HEK293 (cell line): ENCODE measurements at regions not wholly inside any gene's neighbourhood (a gene's known extent, or its start where the extent isn't known, plus 50 kb on each side); places are given as distances from the start of the nearest gene placed in this dataset.

Experiments
- CTCF ChIA-PET: fragments of 350-600 bp; formaldehyde crosslinking; extraction: SDS; loops from one replicate; lab custom pipeline; 2021; ENCODE audit warnings: antibody characterized with exemption; lab: Yijun Ruan, JAX
- POLR2A ChIA-PET: fragments of 300-600 bp; formaldehyde crosslinking; extraction: SDS; loops from one replicate; lab custom pipeline; 2020; ENCODE audit warnings: antibody characterized with exemption, inconsistent platforms; lab: Yijun Ruan, JAX
- H3K27ac ChIP-seq: fragments of 200-500 bp; sonication (Bioruptor generic); 2 replicates; pipeline ENCODE4 v1.5.1; 2014; ENCODE audit warnings: low read depth, low read length, control low read depth, inconsistent platforms; ENCODE audit errors: extremely low read depth
- H3K36me3 ChIP-seq, 2 experiments: fragments of 200-500 bp in 1 of 2; sonication (Bioruptor generic) in 1 of 2; 1 replicate in 1 of 2; 2 replicates in 1 of 2; pipeline ENCODE4 v1.5.1; 2014 to 2017; ENCODE audit warnings: inconsistent platforms in 2 of 2, low read length in 2 of 2; ENCODE audit not compliant: control insufficient read depth in 2 of 2, insufficient read depth in 1 of 2
- H3K4me1 ChIP-seq: fragments of 200-500 bp; sonication (Bioruptor generic); 2 replicates; pipeline ENCODE4 v1.5.1; 2014; ENCODE audit warnings: mild to moderate bottlenecking, low read length, inconsistent platforms; ENCODE audit not compliant: control insufficient read depth, insufficient read depth
- H3K4me3 ChIP-seq: 2 replicates; pipeline ENCODE4 v1.5.1; 2011; ENCODE audit warnings: low read depth, mild to moderate bottlenecking, control low read depth, low read length, moderate library complexity
- H3K9me3 ChIP-seq: fragments of 200-500 bp; sonication (Bioruptor generic); 2 replicates; pipeline ENCODE4 v1.5.1; 2014; ENCODE audit warnings: low read depth, low read length, inconsistent platforms; ENCODE audit not compliant: control insufficient read depth, insufficient read depth
- GFI1B ChIP-seq: fragments of 450-650 bp; formaldehyde crosslinking; IDR thresholded peaks from 2 replicates; pipeline ENCODE4 v1.5.1; 2016; ENCODE audit warnings: missing biosample characterization, missing genetic modification characterization
- HOXC10 ChIP-seq: sonication (generic); formaldehyde crosslinking; IDR thresholded peaks from 2 replicates; pipeline ENCODE4 v1.8.1; 2023; ENCODE audit warnings: mild to moderate bottlenecking, missing genetic modification reagents
- YY1 ChIP-seq: fragments of 450-650 bp; formaldehyde crosslinking; IDR thresholded peaks from 2 replicates; pipeline ENCODE4 v1.5.1; 2018; ENCODE audit warnings: missing biosample characterization, missing genetic modification characterization
- ZBTB11 ChIP-seq: fragments of 450-650 bp; formaldehyde crosslinking; conservative IDR thresholded peaks from 2 replicates; pipeline ENCODE4 v1.5.1; 2016; ENCODE audit warnings: low read depth, missing biosample characterization, missing genetic modification characterization
- ZBTB20 ChIP-seq: fragments of 450-650 bp; formaldehyde crosslinking; IDR thresholded peaks from 2 replicates; pipeline ENCODE4 v1.5.1; 2016; ENCODE audit warnings: missing biosample characterization, missing genetic modification characterization
- ZBTB21 ChIP-seq: fragments of 450-650 bp; formaldehyde crosslinking; IDR thresholded peaks from 2 replicates; pipeline ENCODE4 v1.5.1; 2017; ENCODE audit warnings: missing biosample characterization, missing genetic modification characterization
- ZBTB48 ChIP-seq: fragments of 450-650 bp; formaldehyde crosslinking; IDR thresholded peaks from 2 replicates; pipeline ENCODE4 v1.5.1; 2016; ENCODE audit warnings: missing biosample characterization, missing genetic modification characterization
- ZNF121 ChIP-seq: fragments of 450-650 bp; formaldehyde crosslinking; IDR thresholded peaks from 2 replicates; pipeline ENCODE4 v1.5.1; 2016; ENCODE audit warnings: missing biosample characterization, missing genetic modification characterization
- ZNF132 ChIP-seq: fragments of 450-650 bp; formaldehyde crosslinking; IDR thresholded peaks from 2 replicates; pipeline ENCODE4 v1.5.1; 2017; ENCODE audit warnings: missing biosample characterization, missing genetic modification characterization, borderline replicate concordance
- ZNF133 ChIP-seq: fragments of 450-650 bp; formaldehyde crosslinking; IDR thresholded peaks from 2 replicates; pipeline ENCODE4 v1.5.1; 2016; ENCODE audit warnings: missing biosample characterization, missing genetic modification characterization
- ZNF148 ChIP-seq: fragments of 450-650 bp; formaldehyde crosslinking; IDR thresholded peaks from 2 replicates; pipeline ENCODE4 v1.5.0; 2017; ENCODE audit warnings: missing biosample characterization, missing genetic modification characterization, borderline replicate concordance
- ZNF214 ChIP-seq: fragments of 450-650 bp; formaldehyde crosslinking; IDR thresholded peaks from 2 replicates; pipeline ENCODE4 v1.5.1; 2017; ENCODE audit warnings: missing biosample characterization, mild to moderate bottlenecking, missing genetic modification characterization, borderline replicate concordance
- ZNF239 ChIP-seq: fragments of 450-650 bp; formaldehyde crosslinking; IDR thresholded peaks from 2 replicates; pipeline ENCODE4 v1.5.1; 2016; ENCODE audit warnings: missing biosample characterization, missing genetic modification characterization
- ZNF350 ChIP-seq: fragments of 450-650 bp; formaldehyde crosslinking; IDR thresholded peaks from 2 replicates; pipeline ENCODE4 v1.5.0; 2017; ENCODE audit warnings: missing biosample characterization, mild to moderate bottlenecking, missing genetic modification characterization
- ZNF366 ChIP-seq: fragments of 450-650 bp; formaldehyde crosslinking; conservative IDR thresholded peaks from 2 replicates; pipeline ENCODE4 v1.5.1; 2016; ENCODE audit warnings: missing biosample characterization, missing genetic modification characterization
- ZNF398 ChIP-seq: fragments of 450-650 bp; formaldehyde crosslinking; IDR thresholded peaks from 2 replicates; pipeline ENCODE4 v1.5.1; 2017; ENCODE audit warnings: missing biosample characterization, missing genetic modification characterization
- ZNF510 ChIP-seq: fragments of 450-650 bp; formaldehyde crosslinking; IDR thresholded peaks from 2 replicates; pipeline ENCODE4 v1.5.1; 2018; ENCODE audit warnings: mild to moderate bottlenecking, missing genetic modification characterization, missing biosample characterization; ENCODE audit not compliant: insufficient replicate concordance
- ZNF645 ChIP-seq: fragments of 450-650 bp; formaldehyde crosslinking; IDR thresholded peaks from 2 replicates; pipeline ENCODE4; 2016; ENCODE audit warnings: missing biosample characterization, missing genetic modification characterization
- ZNF692 ChIP-seq: fragments of 450-650 bp; formaldehyde crosslinking; IDR thresholded peaks from 2 replicates; pipeline ENCODE4 v1.5.1; 2016; ENCODE audit warnings: missing biosample characterization, missing genetic modification characterization
- ZNF701 ChIP-seq: fragments of 450-650 bp; formaldehyde crosslinking; IDR thresholded peaks from 2 replicates; pipeline ENCODE4 v1.5.1; 2016; ENCODE audit warnings: missing biosample characterization, missing genetic modification characterization
- ZNF707 ChIP-seq: fragments of 450-650 bp; formaldehyde crosslinking; IDR thresholded peaks from 2 replicates; pipeline ENCODE4 v1.5.1; 2016; ENCODE audit warnings: missing biosample characterization, missing genetic modification characterization
- ZNF76 ChIP-seq: fragments of 450-650 bp; formaldehyde crosslinking; IDR thresholded peaks from 2 replicates; pipeline ENCODE4; 2016; ENCODE audit warnings: low read depth, missing biosample characterization, missing genetic modification characterization, borderline replicate concordance
- ZNF785 ChIP-seq: fragments of 450-650 bp; formaldehyde crosslinking; IDR thresholded peaks from 2 replicates; pipeline ENCODE4 v1.5.1; 2016; ENCODE audit warnings: missing biosample characterization, missing genetic modification characterization
- ZNF791 ChIP-seq: fragments of 450-650 bp; formaldehyde crosslinking; IDR thresholded peaks from 2 replicates; pipeline ENCODE4 v1.5.1; 2016; ENCODE audit warnings: missing biosample characterization, missing genetic modification characterization
- ZNF837 ChIP-seq: fragments of 450-650 bp; formaldehyde crosslinking; IDR thresholded peaks from 2 replicates; pipeline ENCODE4 v1.5.1; 2016; ENCODE audit warnings: missing biosample characterization, missing genetic modification characterization
- ZXDB ChIP-seq: fragments of 450-650 bp; formaldehyde crosslinking; IDR thresholded peaks from 2 replicates; pipeline ENCODE4 v1.5.1; 2016; ENCODE audit warnings: missing biosample characterization, missing genetic modification characterization

GRCh38 chr1:58256546-58256945 lies 290.0 kb downstream of the OMA1 start:
- no peak for TF ChIP-seq ZNF398 (tag by site-specific recombination)
- no peak for TF ChIP-seq ZNF121
- no peak for TF ChIP-seq ZNF132 (tag by site-specific recombination)
- TF ChIP-seq ZNF692, result no peak
- no peak for TF ChIP-seq ZNF350 (tag by site-specific recombination)
- TF ChIP-seq ZNF76 (tag by site-specific recombination), result no peak
- no peak for TF ChIP-seq ZBTB21 (tag by site-specific recombination)
- no peak for TF ChIP-seq ZNF148 (tag by site-specific recombination)
- TF ChIP-seq ZBTB20 (tag by site-specific recombination), result no peak
- no peak for TF ChIP-seq GFI1B
- TF ChIP-seq ZBTB11 (tag by site-specific recombination), result no peak
- TF ChIP-seq, all 188 proteins: peak for 0
- Histone ChIP-seq H3K36me3 (no peaks in the 10 kb centered on the region), H3K27ac (no peak overlapping the region), H3K4me1 (no peaks in the 10 kb centered on the region), H3K9me3 (no peaks in the 10 kb centered on the region), H3K4me3 (no peak overlapping the region)
- POLR2A ChIA-PET, result no interaction called here
- CTCF ChIA-PET, result no interaction called here

GRCh38 chr1:58256041-58256440 lies 290.5 kb downstream of the OMA1 start:
- H3K9me3 ChIP-seq, result no peaks in the 10 kb centered on the region
- no peak for TF ChIP-seq ZNF707 (tag by site-specific recombination)
- no peak for TF ChIP-seq ZNF785
- TF ChIP-seq ZBTB48 (tag by site-specific recombination), result no peak
- no peak for TF ChIP-seq ZNF133 (tag by site-specific recombination)
- no peak for TF ChIP-seq ZNF791 (tag by site-specific recombination)
- no peak for TF ChIP-seq YY1 (tag by site-specific recombination)
- TF ChIP-seq ZNF510, result no peak
- no peak for TF ChIP-seq ZNF239 (tag by site-specific recombination)
- no peak for TF ChIP-seq HOXC10 (CRISPR knock-in tag)
- no peak for TF ChIP-seq ZNF366 (tag by site-specific recombination)
- no peak for TF ChIP-seq ZNF701 (tag by site-specific recombination)
- TF ChIP-seq ZNF837 (tag by site-specific recombination), result no peak
- TF ChIP-seq ZXDB (tag by site-specific recombination), result no peak
- no peak for TF ChIP-seq ZNF214 (tag by site-specific recombination)
- no peak for TF ChIP-seq ZNF645 (tag by site-specific recombination)
- no peaks in the 10 kb centered on the region for H3K36me3 ChIP-seq
- no peaks in the 10 kb centered on the region for H3K4me1 ChIP-seq
- H3K27ac ChIP-seq, result no peak overlapping the region
- CTCF ChIA-PET, result no interaction called here
- no peak overlapping the region for H3K4me3 ChIP-seq
- POLR2A ChIA-PET, result no interaction called here
